ENCODE measurements at regions not wholly inside any gene's neighbourhood (a gene's known extent, or its start where the extent isn't known, plus 50 kb on each side); places are given as distances from the start of the nearest gene placed in this dataset.
A peak's percentile ranks its signal among the peaks of the same experiment; 100 is the strongest.
"Not testable (repeated sequence)": the region's sequence is repeated elsewhere in the genome, so short reads cannot be mapped to it uniquely, and the experiment has no call there.

- no peak for DNase-seq
Measured at GRCh38 chr6:71066153-71066552, 109.3 kb upstream of the B3GAT2 start.

- no peak for DNase-seq
Measured at GRCh38 chr6:71067816-71068215, 111.0 kb upstream of the B3GAT2 start.

- no peak for DNase-seq
Measured at GRCh38 chr6:71072508-71072907, 115.6 kb upstream of the B3GAT2 start.

GRCh38 chr6:71077655-71078054, 120.8 kb upstream of the B3GAT2 start:
- DNase-seq: no peak

- DNase-seq: no peak
Measured at GRCh38 chr6:71079677-71080076, 122.8 kb upstream of the B3GAT2 start.

GRCh38 chr6:71080133-71080532, 123.3 kb upstream of the B3GAT2 start:
- no peak for DNase-seq

GRCh38 chr6:71080826-71081225, 124.0 kb upstream of the B3GAT2 start:
- no peak for DNase-seq

GRCh38 chr6:71082033-71082650, 125.3 kb upstream of the B3GAT2 start:
- DNase-seq: peak; percentile 3

- no peak for DNase-seq
Measured at GRCh38 chr6:71083308-71083820, 126.5 kb upstream of the B3GAT2 start.

GRCh38 chr6:71088166-71088565, 131.3 kb upstream of the B3GAT2 start:
- no peak for DNase-seq

- no peak for DNase-seq
Measured at GRCh38 chr6:71090217-71090616, 133.4 kb upstream of the B3GAT2 start.

- DNase-seq: no peak
Measured at GRCh38 chr6:71091167-71091566, 134.3 kb upstream of the B3GAT2 start.

GRCh38 chr6:71091956-71092355, 135.1 kb upstream of the B3GAT2 start:
- DNase-seq: no peak

- DNase-seq: not testable (repeated sequence)
Measured at GRCh38 chr6:71097264-71097663, 140.4 kb upstream of the B3GAT2 start.

- DNase-seq: no peak
Measured at GRCh38 chr6:71099649-71100048, 142.8 kb upstream of the B3GAT2 start.

GRCh38 chr6:71103130-71103529, 146.3 kb upstream of the B3GAT2 start:
- no peak for DNase-seq

- DNase-seq: no peak
Measured at GRCh38 chr6:71103641-71104040, 146.8 kb upstream of the B3GAT2 start.

GRCh38 chr6:71106276-71106675, 149.4 kb upstream of the B3GAT2 start:
- DNase-seq: no peak

- DNase-seq: peak; percentile 41
Measured at GRCh38 chr6:71107911-71108420, 151.1 kb upstream of the B3GAT2 start.

GRCh38 chr6:71114544-71114943, 157.7 kb upstream of the B3GAT2 start:
- no peak for DNase-seq

GRCh38 chr6:71114986-71115385, 158.1 kb upstream of the B3GAT2 start:
- no peak for DNase-seq

GRCh38 chr6:71119560-71119959, 162.7 kb upstream of the B3GAT2 start:
- DNase-seq: no peak

- DNase-seq: no peak
Measured at GRCh38 chr6:71123051-71123450, 165.6 kb upstream of the OGFRL1 start.

GRCh38 chr6:71124340-71124739, 164.3 kb upstream of the OGFRL1 start:
- no peak for DNase-seq

- DNase-seq: no peak
Measured at GRCh38 chr6:71125216-71125615, 163.4 kb upstream of the OGFRL1 start.
